Neural crest cell (in vitro differentiated cells): ENCODE measurements at regions not wholly inside any gene's neighbourhood (a gene's known extent, or its start where the extent isn't known, plus 50 kb on each side); places are given as distances from the start of the nearest gene placed in this dataset.
"Not testable (repeated sequence)": the region's sequence is repeated elsewhere in the genome, so short reads cannot be mapped to it uniquely, and the experiment has no call there.

ENCODE experiments used
- DNase-seq: peaks from one replicate; pipeline ENCODE4 v3.0.0; 2021; ENCODE audit warnings: low read depth, mixed read lengths, low spot score
- H3K27ac Mint-ChIP-seq: one replicate; pipeline ENCODE4 v1.8.0; 2021; ENCODE audit warnings: mild to moderate bottlenecking, mixed read lengths; ENCODE audit not compliant: unreplicated experiment
- H3K27me3 Mint-ChIP-seq: 2 replicates; pipeline ENCODE4 v1.8.0; 2021; ENCODE audit warnings: low read depth, mild to moderate bottlenecking, mixed read lengths
- H3K36me3 Mint-ChIP-seq: 2 replicates; pipeline ENCODE4 v1.8.0; 2021; ENCODE audit warnings: low read depth, mild to moderate bottlenecking, mixed read lengths
- H3K4me1 Mint-ChIP-seq: 2 replicates; pipeline ENCODE4 v1.8.0; 2021; ENCODE audit warnings: mixed read lengths
- H3K4me3 Mint-ChIP-seq: one replicate; pipeline ENCODE4 v1.8.0; 2021; ENCODE audit warnings: mild to moderate bottlenecking, mixed read lengths
- H3K9me3 Mint-ChIP-seq: 2 replicates; pipeline ENCODE4 v1.8.0; 2021; ENCODE audit warnings: mixed read lengths
- TF ChIP-seq, protein P1 (sequence below): fragments of 200-600 bp; sonication (generic); conservative IDR thresholded peaks from 2 replicates; pipeline ENCODE4 v1.5.0; 2021; ENCODE audit warnings: antibody characterized with exemption, mild to moderate bottlenecking

DNA sequence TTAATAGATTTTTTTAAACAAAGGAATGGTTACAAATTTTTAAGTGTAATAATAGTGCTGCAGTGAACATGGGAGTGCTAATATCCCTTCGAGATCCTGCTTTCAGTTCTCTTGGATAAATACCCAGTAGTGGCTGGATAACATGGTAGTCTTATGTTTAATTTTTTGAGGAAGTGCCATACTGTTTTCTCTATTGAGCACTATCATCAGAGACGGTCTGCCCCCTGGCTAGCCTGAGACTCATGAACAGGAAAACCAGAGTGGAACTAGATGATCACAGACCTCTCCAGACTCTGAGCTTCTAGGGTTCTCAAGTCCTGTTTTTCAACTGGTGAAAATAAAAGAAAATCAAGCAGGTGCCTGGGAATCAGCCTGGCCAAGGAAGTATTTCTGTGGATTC is 97.3 kb upstream of the MARK1 start:
- Mint-ChIP-seq H3K36me3 (no peaks in the 10 kb centered on the region), H3K9me3 (no peaks in the 10 kb centered on the region), H3K4me3 (no peak overlapping the region), H3K4me1 (no peaks in the 10 kb centered on the region), H3K27me3 (peaks cover 9% of the 10 kb centered on the region), H3K27ac (no peak overlapping the region)
- TF ChIP-seq, protein P1, sequence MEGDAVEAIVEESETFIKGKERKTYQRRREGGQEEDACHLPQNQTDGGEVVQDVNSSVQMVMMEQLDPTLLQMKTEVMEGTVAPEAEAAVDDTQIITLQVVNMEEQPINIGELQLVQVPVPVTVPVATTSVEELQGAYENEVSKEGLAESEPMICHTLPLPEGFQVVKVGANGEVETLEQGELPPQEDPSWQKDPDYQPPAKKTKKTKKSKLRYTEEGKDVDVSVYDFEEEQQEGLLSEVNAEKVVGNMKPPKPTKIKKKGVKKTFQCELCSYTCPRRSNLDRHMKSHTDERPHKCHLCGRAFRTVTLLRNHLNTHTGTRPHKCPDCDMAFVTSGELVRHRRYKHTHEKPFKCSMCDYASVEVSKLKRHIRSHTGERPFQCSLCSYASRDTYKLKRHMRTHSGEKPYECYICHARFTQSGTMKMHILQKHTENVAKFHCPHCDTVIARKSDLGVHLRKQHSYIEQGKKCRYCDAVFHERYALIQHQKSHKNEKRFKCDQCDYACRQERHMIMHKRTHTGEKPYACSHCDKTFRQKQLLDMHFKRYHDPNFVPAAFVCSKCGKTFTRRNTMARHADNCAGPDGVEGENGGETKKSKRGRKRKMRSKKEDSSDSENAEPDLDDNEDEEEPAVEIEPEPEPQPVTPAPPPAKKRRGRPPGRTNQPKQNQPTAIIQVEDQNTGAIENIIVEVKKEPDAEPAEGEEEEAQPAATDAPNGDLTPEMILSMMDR = no peak
- no peak for DNase-seq

DNA sequence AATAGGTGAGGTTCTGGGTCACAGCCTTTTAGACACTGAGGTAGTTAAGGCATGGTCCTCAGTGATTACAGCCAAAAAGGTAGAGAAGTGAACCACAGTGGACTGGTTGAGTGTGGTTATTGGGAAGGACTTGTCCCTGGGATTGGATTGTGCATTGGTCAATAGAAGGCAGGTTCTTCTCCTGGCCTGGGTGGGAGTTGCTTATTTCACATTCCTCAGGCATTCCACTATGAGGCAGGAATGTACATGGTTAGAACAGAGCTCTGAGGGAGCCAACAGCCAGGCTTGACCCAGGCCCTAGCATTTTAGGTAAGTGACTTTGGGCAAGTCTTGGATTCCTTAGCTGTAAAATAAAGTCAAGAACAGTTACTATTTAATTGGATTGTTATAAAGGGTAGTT is 97.9 kb upstream of the MARK1 start:
- Mint-ChIP-seq H3K27ac (no peak overlapping the region), H3K9me3 (no peaks in the 10 kb centered on the region), H3K4me3 (no peak overlapping the region), H3K36me3 (no peaks in the 10 kb centered on the region), H3K27me3 (peaks cover 9% of the 10 kb centered on the region), H3K4me1 (no peaks in the 10 kb centered on the region)
- TF ChIP-seq, protein P1 = no peak
- no peak for DNase-seq

DNA sequence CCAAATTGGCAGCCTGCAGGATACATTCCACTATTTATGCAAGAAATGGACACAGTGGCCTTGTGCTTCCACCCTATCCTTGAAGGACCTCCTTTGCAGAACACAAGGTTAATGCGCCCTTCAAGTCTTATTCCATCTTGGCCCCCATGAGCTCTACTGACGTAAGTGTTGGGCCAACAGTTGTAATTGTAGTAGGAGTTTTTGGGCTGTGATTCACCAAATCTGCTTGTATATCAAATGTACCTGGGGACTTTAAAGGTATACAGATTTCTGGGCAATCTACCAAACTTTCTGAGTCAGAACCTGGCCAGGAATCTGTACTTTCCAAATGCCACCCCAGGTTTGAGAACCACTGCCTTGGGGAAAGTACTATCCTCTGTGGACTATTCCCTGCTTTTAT is 100.9 kb upstream of the MARK1 start:
- TF ChIP-seq, protein P1 = no peak
- no peak overlapping the region for H3K4me3 Mint-ChIP-seq
- no peak for DNase-seq
- no peak overlapping the region for H3K27ac Mint-ChIP-seq
- no peaks in the 10 kb centered on the region for H3K36me3 Mint-ChIP-seq
- no peaks in the 10 kb centered on the region for H3K4me1 Mint-ChIP-seq
- H3K9me3 Mint-ChIP-seq = peaks cover 2% of the 10 kb centered on the region
- no peaks in the 10 kb centered on the region for H3K27me3 Mint-ChIP-seq

DNA sequence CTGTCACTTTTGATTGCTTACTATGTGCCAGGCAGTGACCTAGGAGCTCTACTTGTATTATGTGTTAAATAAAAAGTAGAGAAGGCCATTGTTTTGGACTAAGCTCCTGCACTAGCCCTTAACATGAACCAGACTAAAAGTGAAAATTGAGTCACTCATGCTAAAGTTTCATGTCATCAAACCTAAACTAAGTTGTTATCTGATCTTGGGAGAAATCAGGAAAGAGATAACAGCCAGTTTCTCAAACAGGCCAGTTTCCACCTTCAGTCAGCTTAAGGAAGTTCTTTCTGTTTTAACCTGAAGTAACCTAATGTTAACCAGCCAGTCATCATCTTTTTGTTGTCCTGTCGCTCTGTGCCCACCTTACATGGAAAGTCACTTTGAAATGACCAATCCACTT is 102.1 kb upstream of the MARK1 start:
- H3K27ac Mint-ChIP-seq = no peak overlapping the region
- no peak overlapping the region for H3K4me3 Mint-ChIP-seq
- H3K9me3 Mint-ChIP-seq = peaks cover 2% of the 10 kb centered on the region

DNA sequence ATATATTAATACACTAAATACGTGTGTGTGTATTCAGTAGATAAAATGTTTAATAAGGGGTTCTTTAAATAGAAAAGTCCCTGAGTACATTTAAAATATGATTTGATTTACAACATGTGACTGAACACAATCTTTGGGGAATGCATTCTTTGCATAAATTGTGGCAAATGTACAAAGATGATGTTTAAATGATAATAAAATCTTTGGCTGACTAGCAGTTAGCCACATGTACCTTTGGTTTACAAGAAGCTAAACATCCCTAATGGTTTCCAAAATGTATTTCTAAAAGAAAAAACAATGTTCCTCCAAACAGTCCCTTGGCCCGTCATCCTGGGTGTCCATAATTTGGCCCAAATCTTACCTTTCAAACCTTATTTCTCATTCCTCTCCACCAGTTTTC is 106.4 kb upstream of the MARK1 start:
- no peak overlapping the region for H3K4me3 Mint-ChIP-seq
- no peaks in the 10 kb centered on the region for H3K27me3 Mint-ChIP-seq
- no peak overlapping the region for H3K27ac Mint-ChIP-seq
- peaks cover 2% of the 10 kb centered on the region for H3K9me3 Mint-ChIP-seq
- no peak for DNase-seq
- TF ChIP-seq, protein P1 = no peak
- no peaks in the 10 kb centered on the region for H3K4me1 Mint-ChIP-seq
- no peaks in the 10 kb centered on the region for H3K36me3 Mint-ChIP-seq

More for the DNA sequence above, 102.1 kb upstream of the MARK1 start:
- no peaks in the 10 kb centered on the region for H3K36me3 Mint-ChIP-seq
- TF ChIP-seq, protein P1 = no peak
- DNase-seq = no peak
- H3K27me3 Mint-ChIP-seq = no peaks in the 10 kb centered on the region
- no peaks in the 10 kb centered on the region for H3K4me1 Mint-ChIP-seq

DNA sequence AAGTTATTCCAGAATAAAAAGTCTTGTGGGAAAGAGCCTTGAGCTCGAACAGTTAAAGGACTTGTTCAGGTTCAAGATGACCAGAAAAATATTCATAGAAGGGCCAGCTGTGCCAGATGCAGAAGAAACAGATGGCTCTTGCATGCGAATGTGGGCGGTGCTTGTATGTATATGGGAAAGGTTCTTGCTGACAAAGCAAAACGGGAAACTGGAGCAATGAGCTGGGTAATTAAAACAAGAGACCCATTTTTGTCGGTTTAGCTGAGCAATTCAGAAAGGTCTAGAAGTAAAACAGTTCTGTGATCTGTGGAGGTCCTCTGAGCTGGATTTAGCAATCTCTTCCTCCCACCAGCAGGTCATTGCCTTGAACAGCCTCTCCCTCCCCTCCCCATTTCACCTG is 107.2 kb upstream of the MARK1 start:
- no peaks in the 10 kb centered on the region for H3K27me3 Mint-ChIP-seq
- H3K4me1 Mint-ChIP-seq = no peaks in the 10 kb centered on the region
- TF ChIP-seq, protein P1 = no peak
- no peaks in the 10 kb centered on the region for H3K36me3 Mint-ChIP-seq
- DNase-seq = no peak
- H3K27ac Mint-ChIP-seq = no peak overlapping the region
- peaks cover 2% of the 10 kb centered on the region for H3K9me3 Mint-ChIP-seq
- no peak overlapping the region for H3K4me3 Mint-ChIP-seq

DNA sequence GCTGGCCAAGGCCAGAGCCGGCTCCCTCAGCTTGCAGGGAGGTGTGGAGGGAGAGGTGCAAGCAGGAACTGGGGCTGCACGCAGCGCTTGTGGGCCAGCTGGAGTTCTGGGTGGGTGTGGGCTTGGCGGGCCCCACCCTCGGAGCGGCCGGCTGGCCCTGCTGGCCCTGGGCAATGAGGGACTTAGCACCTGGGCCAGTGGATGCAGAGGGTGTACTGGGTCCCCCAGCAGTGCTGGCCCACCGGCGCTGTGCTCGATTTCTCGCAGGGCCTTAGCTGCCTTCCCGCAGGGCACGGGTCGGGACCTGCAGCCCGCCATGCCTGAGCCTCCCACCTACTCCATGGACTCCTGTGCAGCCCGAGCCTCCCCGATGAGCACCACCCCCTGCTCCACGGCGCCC is 115.6 kb upstream of the MARK1 start:
- not testable (repeated sequence) for H3K4me3 Mint-ChIP-seq

More for the DNA sequence above, 115.6 kb upstream of the MARK1 start:
- not testable (repeated sequence) for H3K27me3 Mint-ChIP-seq, DNase-seq, H3K9me3 Mint-ChIP-seq, H3K36me3 Mint-ChIP-seq, H3K27ac Mint-ChIP-seq
- peaks cover 20% of the 10 kb centered on the region for H3K4me1 Mint-ChIP-seq
